ENCODE measurements at regions not wholly inside any gene's neighbourhood (a gene's known extent, or its start where the extent isn't known, plus 50 kb on each side); places are given as distances from the start of the nearest gene placed in this dataset.
A peak's percentile ranks its signal among the peaks of the same experiment; 100 is the strongest.

DNA sequence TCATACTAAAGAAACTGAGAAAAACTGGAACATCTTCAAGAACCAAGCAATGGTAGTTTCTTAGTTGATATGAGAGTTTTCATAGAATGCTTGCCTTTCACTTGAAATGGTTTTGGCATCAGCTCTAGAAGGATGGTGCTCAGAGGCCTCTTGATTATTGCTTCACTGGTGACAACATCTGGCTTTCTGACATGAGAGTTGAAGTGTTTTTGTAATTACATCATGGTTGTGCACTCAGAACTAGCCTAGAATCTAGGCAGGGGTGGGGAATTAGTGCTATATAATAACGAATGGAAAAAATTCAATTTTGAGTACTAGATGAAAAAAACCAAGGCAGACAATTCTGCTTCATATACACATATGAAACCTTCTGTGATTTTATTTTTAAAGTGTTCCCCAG, 172.8 kb upstream of the LMNTD1 start:
- no peak for DNase-seq
- peaks cover 0 to 2% (median 0%) of the 10 kb centered on the region in 3 donors for H3K4me1 Mint-ChIP-seq
- no peak overlapping the region for H3K4me3 Mint-ChIP-seq
- H3K27me3 Mint-ChIP-seq: no peaks in the 10 kb centered on the region
- H3K36me3 Mint-ChIP-seq: no peaks in the 10 kb centered on the region
- no peak for ATAC-seq (ENCODE audit: low read depth in 2 of 2)
- peaks cover 0 to 4% (median 0%) of the 10 kb centered on the region in 7 donors for H3K9me3 Mint-ChIP-seq
- H3K27ac Mint-ChIP-seq: no peak overlapping the region

DNA sequence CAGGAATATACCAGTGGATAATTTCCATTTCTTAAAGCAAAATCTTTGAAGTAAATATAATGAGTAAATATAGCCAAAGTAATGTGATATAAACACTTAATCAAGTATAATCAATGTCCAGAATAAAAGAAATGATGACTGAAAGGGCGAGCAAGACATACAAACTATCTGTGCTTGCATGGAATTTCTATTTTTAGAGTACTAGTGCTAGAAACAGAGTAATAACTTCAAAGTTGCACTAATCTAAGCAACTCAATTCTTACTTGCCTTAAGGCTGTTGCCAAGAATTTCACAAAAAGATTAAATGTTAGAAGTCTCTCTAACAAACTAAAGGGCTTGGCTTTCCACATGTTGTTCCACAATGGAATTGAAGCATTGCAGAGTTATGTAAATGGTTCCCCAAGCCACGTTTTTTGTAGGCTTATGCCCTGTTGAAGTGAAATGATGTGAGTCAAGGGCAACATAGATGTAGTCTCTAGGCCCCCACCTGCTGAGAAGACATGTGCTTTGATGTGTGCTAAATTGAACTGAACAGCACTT, 175.0 kb upstream of the LMNTD1 start:
- ATAC-seq (ENCODE audit: low read depth in 2 of 2) (no peak), DNase-seq (no peak)
- Mint-ChIP-seq H3K27me3 (no peaks in the 10 kb centered on the region), H3K9me3 (peaks cover 0 to 4% (median 0%) of the 10 kb centered on the region in 7 donors), H3K27ac (no peak overlapping the region), H3K36me3 (no peaks in the 10 kb centered on the region), H3K4me3 (no peak overlapping the region), H3K4me1 (peaks cover 0 to 2% (median 0%) of the 10 kb centered on the region in 3 donors)

DNA sequence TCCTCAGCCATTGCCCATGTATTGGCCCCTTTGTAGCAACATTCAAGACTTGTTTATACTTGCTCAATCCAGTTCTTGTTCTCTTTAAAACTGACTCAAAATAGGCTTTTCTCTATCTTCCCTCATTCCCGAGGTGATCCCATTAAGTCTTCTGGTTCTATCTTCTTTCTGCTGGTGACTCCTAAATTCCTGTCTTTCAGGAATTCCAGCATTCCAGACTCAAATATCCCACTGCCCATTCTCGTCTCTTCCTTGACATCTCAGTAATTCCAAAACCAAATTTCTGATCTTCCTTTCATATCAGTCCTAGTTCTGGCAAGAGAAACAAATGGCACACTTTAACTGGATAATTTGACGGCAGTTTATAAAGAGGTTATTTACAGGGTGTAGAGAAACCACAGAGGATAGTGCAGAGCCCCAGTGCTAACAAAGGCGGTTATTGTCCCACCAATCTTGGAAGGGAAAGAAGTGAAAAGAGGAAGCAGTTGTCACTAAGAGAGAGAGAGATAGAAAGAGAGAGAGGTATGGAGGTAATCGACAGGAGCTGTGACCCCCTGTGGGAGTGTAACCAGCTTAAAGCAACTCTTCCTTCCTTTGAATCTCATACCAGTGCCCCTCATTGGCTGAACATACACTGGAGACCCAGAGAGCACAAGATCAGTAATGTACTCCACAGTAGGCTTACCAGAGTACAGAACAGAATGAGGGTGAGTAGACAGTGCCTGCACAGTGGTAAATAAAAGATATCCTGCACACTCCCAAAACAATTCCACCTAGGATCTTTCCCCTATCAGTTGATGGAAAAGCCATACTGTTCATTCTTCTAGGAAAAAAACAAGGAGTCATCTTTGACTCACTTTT, 177.6 kb upstream of the LMNTD1 start:
- peaks cover 0 to 4% (median 0%) of the 10 kb centered on the region in 7 donors for H3K9me3 Mint-ChIP-seq
- DNase-seq (no peak), ATAC-seq (ENCODE audit: low read depth in 2 of 2) (peak in 1 of 2 donors; percentile 21)
- H3K27me3 Mint-ChIP-seq: no peaks in the 10 kb centered on the region
- no peaks in the 10 kb centered on the region for H3K36me3 Mint-ChIP-seq
- no peak overlapping the region for H3K4me3 Mint-ChIP-seq
- H3K27ac Mint-ChIP-seq: no peak overlapping the region
- peaks cover 0 to 2% (median 0%) of the 10 kb centered on the region in 3 donors for H3K4me1 Mint-ChIP-seq

DNA sequence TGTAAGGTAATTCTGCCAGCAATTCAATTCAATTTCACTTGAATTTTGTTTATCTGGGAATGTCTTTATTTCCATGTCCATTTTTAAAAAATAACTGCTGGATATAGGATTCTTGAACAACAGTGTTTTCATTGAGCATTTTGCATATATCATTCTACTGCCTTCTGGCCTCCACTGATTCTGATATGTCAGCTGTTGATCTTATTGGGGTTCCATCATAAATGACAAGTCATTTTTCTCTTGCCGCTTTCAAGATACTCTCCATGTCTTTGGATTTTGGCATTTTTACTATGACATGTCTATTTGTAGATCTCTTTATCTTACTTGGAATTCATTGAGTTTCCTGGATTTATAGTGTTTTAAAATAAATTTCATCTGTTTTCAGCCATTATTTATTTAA, 180.5 kb upstream of the LMNTD1 start:
- Mint-ChIP-seq H3K4me3 (no peak overlapping the region), H3K4me1 (peaks cover 0 to 2% (median 0%) of the 10 kb centered on the region in 3 donors), H3K9me3 (peaks cover 0 to 8% (median 5%) of the 10 kb centered on the region in 7 donors), H3K27ac (no peak overlapping the region), H3K27me3 (peaks cover 0 to 19% (median 0%) of the 10 kb centered on the region in 3 donors), H3K36me3 (peaks cover 6 to 8% of the 10 kb centered on the region in 2 donors)
- ATAC-seq (ENCODE audit: low read depth in 2 of 2) (no peak), DNase-seq (no peak)

DNA sequence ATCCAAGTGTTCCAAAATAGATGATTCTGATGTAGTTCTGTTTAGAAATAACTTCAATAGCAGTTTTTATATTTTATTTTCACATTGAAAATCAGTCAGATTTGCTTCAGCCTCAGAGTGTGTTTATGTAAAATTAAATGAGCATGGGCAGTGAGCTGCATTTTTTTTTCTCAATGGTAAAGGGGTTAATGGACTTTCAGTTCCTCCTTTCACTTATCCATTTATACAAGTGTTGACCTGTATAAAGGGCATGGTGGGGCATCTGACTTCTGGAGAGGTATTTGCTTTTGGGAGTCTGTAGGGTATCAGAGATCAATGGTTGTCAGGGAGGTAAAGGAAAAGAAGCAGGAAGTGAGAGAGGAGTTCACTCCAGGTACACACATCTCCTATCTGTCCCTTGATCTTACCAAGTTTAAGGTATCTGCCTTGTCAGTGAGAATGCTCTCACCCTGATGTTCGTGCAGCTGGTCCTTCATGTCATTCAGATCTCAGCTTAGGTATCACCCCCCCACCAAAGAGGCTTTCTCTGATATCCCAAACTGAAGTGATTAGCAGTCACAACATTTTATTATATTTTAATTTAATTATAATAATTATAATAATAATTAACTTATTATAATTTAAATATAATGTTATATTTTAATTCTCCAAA, 181.6 kb upstream of the LMNTD1 start:
- peaks cover 0 to 19% (median 0%) of the 10 kb centered on the region in 3 donors for H3K27me3 Mint-ChIP-seq
- no peak overlapping the region for H3K4me3 Mint-ChIP-seq
- H3K4me1 Mint-ChIP-seq: peaks cover 0 to 2% (median 0%) of the 10 kb centered on the region in 3 donors
- ATAC-seq (ENCODE audit: low read depth in 2 of 2) (no peak), DNase-seq (no peak)
- H3K36me3 Mint-ChIP-seq: peaks cover 6 to 8% of the 10 kb centered on the region in 2 donors
- no peak overlapping the region for H3K27ac Mint-ChIP-seq
- peaks cover 0 to 8% (median 5%) of the 10 kb centered on the region in 7 donors for H3K9me3 Mint-ChIP-seq

DNA sequence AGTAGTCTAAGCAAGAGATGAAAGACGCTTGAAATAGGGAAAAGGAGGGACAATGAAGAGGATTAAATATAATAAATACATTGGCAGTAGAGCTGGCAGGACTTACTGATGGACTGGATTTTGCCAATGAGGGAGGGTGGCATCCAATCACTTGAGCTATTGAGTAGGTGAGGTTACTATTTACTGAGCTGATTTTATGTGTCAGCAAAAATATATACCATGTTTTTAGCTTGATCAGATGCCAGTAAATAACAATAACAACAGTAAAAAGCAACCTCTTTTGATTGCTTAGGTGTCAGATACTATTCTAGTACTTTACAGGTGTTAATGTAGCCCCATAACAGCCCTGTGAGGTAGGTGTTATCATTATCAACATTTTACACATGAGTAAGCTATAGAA, 187.5 kb upstream of the LMNTD1 start:
- peaks cover 8 to 10% of the 10 kb centered on the region in 2 donors for H3K36me3 Mint-ChIP-seq

DNA sequence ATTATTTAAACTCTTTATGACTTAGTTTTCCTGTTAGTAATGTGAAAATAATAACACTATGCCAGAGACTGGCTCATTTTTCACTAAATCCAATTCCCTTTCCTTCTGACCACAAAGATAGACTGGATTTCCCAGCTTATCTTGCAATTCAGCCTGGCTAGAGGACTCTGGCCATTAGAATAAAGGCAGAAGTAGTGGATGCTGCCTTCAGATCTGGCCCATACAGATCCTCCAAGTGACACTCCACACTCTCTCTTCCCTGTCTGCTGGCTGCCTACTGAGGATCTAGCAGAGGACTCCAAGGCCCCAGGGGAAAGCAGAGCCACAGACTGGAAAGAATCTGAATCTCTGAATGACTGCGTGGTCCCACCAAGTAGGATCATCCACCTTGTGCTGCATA, 188.8 kb upstream of the LMNTD1 start:
- ATAC-seq (ENCODE audit: low read depth in 2 of 2): no peak
- H3K36me3 Mint-ChIP-seq: peaks cover 8 to 10% of the 10 kb centered on the region in 2 donors
- no peak overlapping the region for H3K27ac Mint-ChIP-seq
- peaks cover 2 to 8% (median 5%) of the 10 kb centered on the region in 7 donors for H3K9me3 Mint-ChIP-seq
- H3K27me3 Mint-ChIP-seq: peaks cover 0 to 14% (median 0%) of the 10 kb centered on the region in 3 donors
- H3K4me1 Mint-ChIP-seq: no peaks in the 10 kb centered on the region
- H3K4me3 Mint-ChIP-seq: no peak overlapping the region
- DNase-seq: no peak

More for the DNA sequence above, 187.5 kb upstream of the LMNTD1 start:
- no peak for DNase-seq
- no peak overlapping the region for H3K4me3 Mint-ChIP-seq
- no peaks in the 10 kb centered on the region for H3K4me1 Mint-ChIP-seq
- no peak for ATAC-seq (ENCODE audit: low read depth in 2 of 2)
- peaks cover 0 to 19% (median 0%) of the 10 kb centered on the region in 3 donors for H3K27me3 Mint-ChIP-seq
- no peak overlapping the region for H3K27ac Mint-ChIP-seq
- H3K9me3 Mint-ChIP-seq: peaks cover 2 to 8% (median 5%) of the 10 kb centered on the region in 7 donors

DNA sequence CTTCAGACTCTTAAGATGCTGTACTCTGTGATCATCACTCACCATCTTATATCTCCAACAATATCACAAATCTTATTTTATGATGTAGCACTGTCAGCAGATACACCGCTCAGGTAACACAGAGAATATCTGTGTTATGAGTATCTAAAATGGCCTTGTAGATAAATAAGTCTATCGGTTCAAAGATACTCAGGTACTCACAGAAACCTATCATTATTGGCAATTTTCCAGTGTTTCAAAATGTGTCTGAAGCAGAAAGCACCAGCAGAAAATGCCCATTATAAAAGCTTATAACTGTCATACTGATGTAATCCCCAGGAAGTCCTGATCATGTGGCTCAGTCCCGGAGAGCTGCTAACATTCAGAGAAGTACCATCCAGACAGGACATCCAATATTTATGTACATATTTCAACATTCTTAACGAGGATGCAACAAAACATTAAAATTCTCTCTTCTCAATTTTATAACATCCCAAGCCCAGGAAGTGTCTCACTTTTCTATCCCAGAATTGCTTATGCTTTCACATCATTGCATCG, 190.7 kb upstream of the LMNTD1 start:
- Mint-ChIP-seq H3K4me1 (no peaks in the 10 kb centered on the region), H3K4me3 (no peak overlapping the region), H3K27me3 (no peaks in the 10 kb centered on the region), H3K36me3 (peaks cover 0 to 4% of the 10 kb centered on the region in 2 donors), H3K27ac (no peak overlapping the region), H3K9me3 (peaks cover 0 to 3% (median 0%) of the 10 kb centered on the region in 7 donors)
- no peak for DNase-seq
- ATAC-seq (ENCODE audit: low read depth in 2 of 2): no peak

DNA sequence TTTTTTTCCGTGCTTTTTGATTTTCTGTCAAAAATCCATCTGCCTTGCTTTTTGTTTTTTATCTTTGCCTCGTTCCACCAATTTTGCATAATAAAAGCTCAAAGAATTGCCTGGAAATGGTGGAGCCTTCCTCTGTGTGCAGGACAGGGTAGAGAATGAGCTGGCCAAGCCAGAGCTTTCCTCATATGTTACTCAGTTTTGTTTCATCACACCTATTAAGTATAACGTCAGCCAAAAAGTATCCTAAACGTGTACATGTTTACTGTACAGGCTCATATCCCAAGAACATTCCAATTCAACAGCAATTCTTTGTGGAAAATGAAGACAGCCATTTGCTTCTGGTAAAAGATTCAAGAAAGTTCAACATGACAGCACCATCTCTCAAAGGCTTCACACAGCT, 191.2 kb upstream of the LMNTD1 start:
- Mint-ChIP-seq H3K36me3 (peaks cover 0 to 4% of the 10 kb centered on the region in 2 donors), H3K27ac (peak overlapping the region in 1 of 6 donors; percentile 48), H3K9me3 (peaks cover 0 to 3% (median 0%) of the 10 kb centered on the region in 7 donors), H3K27me3 (no peaks in the 10 kb centered on the region), H3K4me1 (no peaks in the 10 kb centered on the region), H3K4me3 (no peak overlapping the region)
- ATAC-seq (ENCODE audit: low read depth in 2 of 2) (no peak), DNase-seq (no peak)

DNA sequence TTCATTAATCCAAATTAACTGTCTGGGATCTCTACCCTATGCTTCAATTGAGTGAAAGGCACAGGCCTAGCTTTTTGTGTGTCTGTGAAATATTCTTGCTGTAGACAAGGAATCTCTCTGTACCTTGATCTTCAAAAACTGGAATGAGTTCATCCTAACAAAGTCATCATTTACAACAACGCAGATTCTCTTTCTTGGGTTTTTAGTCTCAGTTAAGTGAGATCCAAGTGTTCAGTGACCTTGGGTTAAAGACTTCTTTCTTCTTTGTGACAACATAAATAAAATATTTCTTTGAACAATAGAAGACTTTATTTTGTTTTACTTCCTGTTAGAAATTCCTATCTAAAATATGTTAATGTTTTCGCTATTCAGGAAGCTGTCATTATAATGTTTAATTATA, 192.2 kb upstream of the LMNTD1 start:
- Mint-ChIP-seq H3K27ac (no peak overlapping the region), H3K4me3 (no peak overlapping the region), H3K36me3 (peaks cover 0 to 4% of the 10 kb centered on the region in 2 donors), H3K9me3 (peaks cover 0 to 3% (median 0%) of the 10 kb centered on the region in 7 donors), H3K27me3 (no peaks in the 10 kb centered on the region), H3K4me1 (no peaks in the 10 kb centered on the region)
- no peak for ATAC-seq (ENCODE audit: low read depth in 2 of 2)
- DNase-seq: no peak

DNA sequence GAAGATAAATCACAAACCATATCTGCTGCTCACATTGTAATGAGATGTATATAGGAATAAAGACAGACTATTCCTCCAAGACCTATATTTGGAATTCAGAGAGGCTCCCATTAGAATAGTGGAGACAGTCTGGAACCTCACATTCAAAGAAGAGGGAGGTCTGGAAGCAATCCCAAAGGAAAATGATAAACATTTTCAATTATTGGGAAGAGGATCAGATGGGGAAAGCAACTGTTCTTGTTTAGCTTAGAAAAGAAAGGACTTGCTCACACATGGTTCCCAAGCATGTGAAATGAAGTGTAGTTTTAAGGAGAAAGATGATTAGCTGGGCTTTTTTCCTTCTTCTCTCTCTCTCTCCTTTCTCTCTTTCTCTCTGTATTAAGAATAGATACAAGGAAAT, 193.0 kb upstream of the LMNTD1 start:
- Mint-ChIP-seq H3K36me3 (peaks cover 0 to under 1% of the 10 kb centered on the region in 2 donors), H3K27ac (no peak overlapping the region), H3K4me1 (no peaks in the 10 kb centered on the region), H3K4me3 (no peak overlapping the region), H3K9me3 (no peaks in the 10 kb centered on the region), H3K27me3 (no peaks in the 10 kb centered on the region)
- ATAC-seq (ENCODE audit: low read depth in 2 of 2) (no peak), DNase-seq (no peak)

DNA sequence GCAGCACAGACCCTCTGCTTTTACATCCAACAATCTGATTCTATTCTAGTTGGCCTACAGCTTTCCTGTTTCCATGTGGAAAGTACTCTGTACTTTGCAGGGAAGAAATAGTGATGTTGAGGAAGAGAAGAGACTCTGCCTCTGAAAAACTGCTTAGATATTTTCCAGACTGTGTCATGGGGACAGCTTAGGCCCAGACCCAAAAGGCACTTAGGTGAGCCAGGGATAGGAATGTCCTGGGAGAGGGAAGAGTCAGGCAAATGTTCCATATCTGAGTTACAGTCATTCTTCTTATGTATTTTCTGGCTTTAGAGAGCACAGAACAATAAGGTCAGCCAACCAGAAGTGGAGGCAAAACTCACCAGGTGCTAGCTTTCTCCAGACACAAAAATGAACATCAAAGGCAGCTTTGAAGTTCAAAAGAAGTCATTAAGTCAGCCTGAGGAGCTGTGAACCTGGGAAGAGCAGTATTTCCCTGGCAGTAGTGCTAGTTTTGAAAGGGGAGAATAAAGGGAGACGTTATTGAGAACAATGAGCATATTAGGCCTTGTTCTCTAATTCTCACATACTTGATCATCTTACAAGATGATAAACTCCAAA, 199.7 kb upstream of the LMNTD1 start:
- H3K27ac Mint-ChIP-seq: no peak overlapping the region
- no peaks in the 10 kb centered on the region for H3K9me3 Mint-ChIP-seq
- H3K36me3 Mint-ChIP-seq: no peaks in the 10 kb centered on the region
- no peaks in the 10 kb centered on the region for H3K27me3 Mint-ChIP-seq
- DNase-seq (no peak), ATAC-seq (ENCODE audit: low read depth in 2 of 2) (no peak)
- no peaks in the 10 kb centered on the region for H3K4me1 Mint-ChIP-seq
- no peak overlapping the region for H3K4me3 Mint-ChIP-seq
